OCI-LY7 (cell line): ENCODE measurements at regions not wholly inside any gene's neighbourhood (a gene's known extent, or its start where the extent isn't known, plus 50 kb on each side); places are given as distances from the start of the nearest gene placed in this dataset.

Experiments
- BruUV-seq: library from RNA; stranded (reverse); fragments of 400-500 nt; replicated peaks from 2 replicates; lab custom pipeline; 2021; lab: Mats Ljungman, UMichigan
- CTCF ChIA-PET: fragments of 300-600 bp; sonication (Branson Sonifier 250); formaldehyde crosslinking; loops from one replicate; lab custom pipeline; 2022; ENCODE audit warnings: antibody characterized with exemption; ENCODE audit not compliant: unreplicated experiment; lab: Charles Lee
- POLR2A ChIA-PET: fragments of 300-600 bp; sonication (Branson Sonifier 250); formaldehyde crosslinking; loops from one replicate; lab custom pipeline; 2022; ENCODE audit warnings: antibody characterized with exemption; lab: Charles Lee
- DNase-seq: peaks from one replicate; pipeline ENCODE4 v3.0.0-alpha.2; 2015; ENCODE audit warnings: low spot score
- H2AFZ ChIP-seq: fragments of 200-600 bp; sonication (generic), shearing (Covaris generic); 2 replicates; pipeline ENCODE4 v1.6.1; 2014; ENCODE audit warnings: mild to moderate bottlenecking, antibody characterized with exemption, low read length, moderate library complexity
- H3K27ac ChIP-seq: fragments of 200-600 bp; sonication (generic); 2 replicates; pipeline ENCODE4 v1.5.1; 2014; ENCODE audit warnings: mixed run types, low read depth, mild to moderate bottlenecking, moderate library complexity, low read length, inconsistent platforms; ENCODE audit not compliant: poor library complexity, severe bottlenecking
- H3K36me3 ChIP-seq: fragments of 200-600 bp; sonication (generic); 2 replicates; pipeline ENCODE4 v1.6.1; 2014; ENCODE audit warnings: mild to moderate bottlenecking, antibody characterized with exemption, low read length, moderate library complexity, mixed read lengths; ENCODE audit not compliant: insufficient read depth
- H3K4me1 ChIP-seq: fragments of 200-600 bp; sonication (generic); 2 replicates; pipeline ENCODE4 v1.5.1; 2014; ENCODE audit warnings: mild to moderate bottlenecking, low read length; ENCODE audit not compliant: insufficient read depth, poor library complexity, severe bottlenecking
- H3K4me2 ChIP-seq: fragments of 200-600 bp; sonication (generic); 2 replicates; pipeline ENCODE4 v1.6.1; 2014; ENCODE audit warnings: mild to moderate bottlenecking, low read length
- H3K4me3 ChIP-seq: fragments of 200-600 bp; sonication (generic); 2 replicates; pipeline ENCODE4 v1.5.1; 2014; ENCODE audit warnings: mild to moderate bottlenecking, low read depth, low read length; ENCODE audit not compliant: poor library complexity, severe bottlenecking
- H3K79me2 ChIP-seq: fragments of 200-600 bp; sonication (generic); 2 replicates; pipeline ENCODE4 v1.6.1; 2016; ENCODE audit warnings: low read depth, mild to moderate bottlenecking, low read length, moderate library complexity, mixed read lengths; ENCODE audit not compliant: insufficient read depth
- H3K9me2 ChIP-seq: fragments of 200-600 bp; sonication (generic); 2 replicates; pipeline ENCODE4 v1.6.1; 2016; ENCODE audit warnings: mild to moderate bottlenecking, low read length, mixed read lengths; ENCODE audit not compliant: insufficient read depth
- H3K9me3 ChIP-seq: fragments of 200-600 bp; sonication (generic); 2 replicates; pipeline ENCODE4 v1.6.1; 2014; ENCODE audit warnings: mild to moderate bottlenecking, mixed run types, low read length, mixed read lengths
- H4K20me1 ChIP-seq: fragments of 200-600 bp; sonication (generic); 2 replicates; pipeline ENCODE4 v1.6.1; 2014; ENCODE audit warnings: mild to moderate bottlenecking, antibody characterized with exemption, low read length, moderate library complexity, mixed read lengths; ENCODE audit not compliant: insufficient read depth
- CTCF ChIP-seq: fragments of 200-600 bp; sonication (generic); conservative IDR thresholded peaks from 2 replicates; pipeline ENCODE4 v1.5.1; 2014; ENCODE audit warnings: mild to moderate bottlenecking, antibody characterized with exemption, low read length, moderate library complexity, mixed read lengths
- EZH2phosphoT487 ChIP-seq: fragments of 200-600 bp; sonication (generic); IDR thresholded peaks from 2 replicates; pipeline ENCODE4 v1.6.1; 2018; ENCODE audit warnings: low read depth, borderline replicate concordance, mild to moderate bottlenecking, mixed run types, antibody characterized with exemption, low read length, moderate library complexity, mixed read lengths
- intact Hi-C: fragments of 100-400 bp; cut with micrococcal nuclease; formaldehyde crosslinking; loops from one replicate; pipeline ENCODE4 v1.10.0; 2022; ENCODE audit not compliant: unreplicated experiment

- Histone ChIP-seq H4K20me1 (no peaks in the 10 kb centered on the region), H3K4me3 (no peak overlapping the region), H3K9me2 (no peaks in the 10 kb centered on the region), H3K79me2 (no peaks in the 10 kb centered on the region), H3K27ac (no peak overlapping the region), H3K36me3 (no peaks in the 10 kb centered on the region), H3K4me1 (no peaks in the 10 kb centered on the region), H3K4me2 (no peak overlapping the region), H3K9me3 (no peaks in the 10 kb centered on the region), H2AFZ (no peak overlapping the region)
- ChIA-PET POLR2A (no interaction called here), CTCF (no interaction called here)
- TF ChIP-seq EZH2phosphoT487, result no peak
- no peak for TF ChIP-seq CTCF
- DNase-seq, result no peak
- intact Hi-C loops, result no loop called here
- no TSS peak for BruUV-seq
These were observed 197.9 kb upstream of the BMPER start for GRCh38 chr7:33707427-33707826.

DNA sequence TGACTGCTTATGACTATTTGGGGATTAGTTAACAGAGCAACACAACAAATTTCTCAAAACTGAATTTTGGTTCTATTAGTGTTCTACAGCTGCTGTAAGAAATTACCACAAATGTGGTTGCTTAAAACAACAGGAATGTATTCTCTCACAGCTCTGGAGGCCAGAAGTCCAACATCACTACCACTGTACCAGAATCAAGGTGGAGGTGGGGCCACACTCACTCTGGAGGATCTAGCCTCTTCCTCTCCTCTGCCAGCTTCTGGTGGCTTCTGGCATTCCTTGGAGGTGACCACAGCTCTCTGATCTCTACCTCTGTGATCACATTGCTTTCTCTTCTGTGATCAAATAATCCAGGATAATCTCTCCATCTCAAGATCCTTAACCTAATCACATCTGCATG, 194.7 kb upstream of the BMPER start:
- Histone ChIP-seq H3K79me2 (no peaks in the 10 kb centered on the region), H3K4me3 (no peak overlapping the region), H4K20me1 (no peaks in the 10 kb centered on the region), H2AFZ (no peak overlapping the region), H3K4me2 (no peak overlapping the region), H3K36me3 (no peaks in the 10 kb centered on the region), H3K9me3 (no peaks in the 10 kb centered on the region), H3K27ac (no peak overlapping the region), H3K4me1 (no peaks in the 10 kb centered on the region), H3K9me2 (no peaks in the 10 kb centered on the region)
- intact Hi-C loops, result no loop called here
- DNase-seq, result no peak
- TF ChIP-seq EZH2phosphoT487, result no peak
- no peak for TF ChIP-seq CTCF
- ChIA-PET POLR2A (interaction anchor here (0.7 kb wide), 1 partner anchor 546 kb away, joined by 3 read pairs; no protein-coding TSS in a partner anchor), CTCF (interaction anchor here (0.5 kb wide), 1 partner anchor 17 kb away, joined by 3 read pairs; no protein-coding TSS in a partner anchor)
- no TSS peak for BruUV-seq

- Histone ChIP-seq H3K9me2 (no peaks in the 10 kb centered on the region), H2AFZ (no peak overlapping the region), H3K36me3 (no peaks in the 10 kb centered on the region), H3K27ac (no peak overlapping the region), H3K9me3 (no peaks in the 10 kb centered on the region), H4K20me1 (no peaks in the 10 kb centered on the region), H3K4me2 (no peak overlapping the region), H3K79me2 (no peaks in the 10 kb centered on the region), H3K4me3 (no peak overlapping the region), H3K4me1 (no peaks in the 10 kb centered on the region)
- TF ChIP-seq CTCF, result no peak
- no peak for TF ChIP-seq EZH2phosphoT487
- POLR2A ChIA-PET, result interaction anchor here (0.6 kb wide), 1 partner anchor 233 kb away, joined by 3 read pairs; no protein-coding TSS in a partner anchor
- CTCF ChIA-PET, result interaction anchor here (0.5 kb wide), 1 partner anchor 18 kb away, joined by 3 read pairs; no protein-coding TSS in a partner anchor
- intact Hi-C loops, result no loop called here
- BruUV-seq, result no TSS peak
- no peak for DNase-seq
These were observed 193.9 kb upstream of the BMPER start for GRCh38 chr7:33711231-33712019.
